Ovary (tissue), 7 donors: ENCODE measurements at regions not wholly inside any gene's neighbourhood (a gene's known extent, or its start where the extent isn't known, plus 50 kb on each side); places are given as distances from the start of the nearest gene placed in this dataset.

Experiments used
- DNase-seq, 5 donors: peaks; one replicate each; pipeline ENCODE4 v3.0.0-alpha.2; 2019 to 2020
- H3K27ac ChIP-seq, 2 donors: fragments of 200-600 bp; one replicate each; pipeline versions ENCODE4 v1.5.1 to v1.8.0; 2019 to 2022
- H3K27me3 ChIP-seq: fragments of 200-600 bp; one replicate; pipeline ENCODE4 v1.8.0; 2022
- H3K36me3 ChIP-seq: fragments of 200-600 bp; sonication (generic); one replicate; pipeline ENCODE4 v1.5.1; 2019
- H3K4me1 ChIP-seq: one replicate; pipeline ENCODE4 v1.8.1; 2013; ENCODE audit warnings: mild to moderate bottlenecking, moderate library complexity; ENCODE audit not compliant: insufficient read depth
- H3K4me3 ChIP-seq: fragments of 200-600 bp; sonication (generic); one replicate; pipeline ENCODE4 v1.5.1; 2017
- H3K9me3 ChIP-seq, 2 donors: fragments of 200-600 bp in 1 of 2; sonication (generic) in 1 of 2; one replicate each; pipeline versions ENCODE4 v1.5.1 to v1.8.1; 2013 to 2019; ENCODE audit warnings: mild to moderate bottlenecking in 1 of 2, moderate library complexity in 1 of 2
- CTCF ChIP-seq, 3 donors: fragments of 450-650 bp in 2 of 3; fragments of 200-600 bp in 1 of 3; IDR thresholded peaks; one replicate each; pipeline versions ENCODE4 v1.5.1 to v1.8.0; 2016 to 2022; ENCODE audit warnings: antibody characterized with exemption in 3 of 3, mild to moderate bottlenecking in 1 of 3
- EP300 ChIP-seq: sonication (generic); formaldehyde crosslinking; IDR thresholded peaks from one replicate; pipeline ENCODE4 v1.6.1; 2017; ENCODE audit warnings: antibody characterized with exemption
- POLR2A ChIP-seq: fragments of 450-650 bp; IDR thresholded peaks from one replicate; pipeline ENCODE4 v1.6.1; 2017; ENCODE audit warnings: antibody characterized with exemption, mild to moderate bottlenecking, moderate library complexity
- WGBS, 3 donors: extraction: QIAGEN DNeasy Blood & Tissue Kit in 1 of 3; methylation state at CpG; one replicate each; pipeline versions ENCODE4 v1.1.5 to v1.1.7; 2013 to 2017; 5-methylcytosine and 5-hydroxymethylcytosine counted together
- intact Hi-C, 4 donors: fragments of 100-400 bp; cut with DNase I; formaldehyde crosslinking; loops; one replicate each; pipeline versions ENCODE4 v1.11.0 to v1.15.1; 2022 to 2023
- donor health status: DM: no; HTN: no; CAD: no; lungs with moderate emphysema.
- donor health status: DM: no; HTN: no; CAD: no.
- donor health status: Bipolar disorder and iron deficiency.
- donor health status: DM: no; HTN: no; CAD: no.
- donor health status: DM: yes; HTN: yes; CAD: no.

GRCh38 chr6:97459986-97460385 is 177.0 kb upstream of the MMS22L start:
- intact Hi-C loops: no loop called here
- no peak overlapping the region for H3K27ac ChIP-seq
- no peaks in the 10 kb centered on the region for H3K27me3 ChIP-seq
- no peaks in the 10 kb centered on the region for H3K9me3 ChIP-seq
- 4 to 18% (median 10%) methylated on average over 1 of the region's 1 CpG for WGBS, 3 donors
- H3K36me3 ChIP-seq: no peaks in the 10 kb centered on the region
- H3K4me3 ChIP-seq: no peak overlapping the region
- TF ChIP-seq EP300 (no peak), POLR2A (no peak), CTCF (IDR thresholded peaks at IDR 0.05) (no peak)
- no peak for DNase-seq
- H3K4me1 ChIP-seq: no peaks in the 10 kb centered on the region

GRCh38 chr6:97460394-97461080 is 177.5 kb upstream of the MMS22L start:
- Histone ChIP-seq H3K27me3 (no peaks in the 10 kb centered on the region), H3K27ac (no peak overlapping the region), H3K36me3 (no peaks in the 10 kb centered on the region), H3K4me3 (no peak overlapping the region), H3K4me1 (no peaks in the 10 kb centered on the region), H3K9me3 (no peaks in the 10 kb centered on the region)
- TF ChIP-seq CTCF (IDR thresholded peaks at IDR 0.05) (no peak), POLR2A (no peak), EP300 (no peak)
- intact Hi-C loops: no loop called here
- WGBS, 3 donors: 57 to 71% (median 64%) methylated on average over 7 of the region's 7 CpGs
- no peak for DNase-seq

GRCh38 chr6:97461218-97461617 is 178.2 kb upstream of the MMS22L start:
- Histone ChIP-seq H3K4me1 (no peaks in the 10 kb centered on the region), H3K36me3 (no peaks in the 10 kb centered on the region), H3K4me3 (no peak overlapping the region), H3K27ac (no peak overlapping the region), H3K27me3 (no peaks in the 10 kb centered on the region), H3K9me3 (no peaks in the 10 kb centered on the region)
- no peak for DNase-seq
- 8 to 12% (median 10%) methylated on average over 3 of the region's 3 CpGs for WGBS, 3 donors
- intact Hi-C loops: no loop called here
- no peak for TF ChIP-seq EP300
- TF ChIP-seq CTCF (IDR thresholded peaks at IDR 0.05): no peak
- TF ChIP-seq POLR2A: no peak

- H3K27me3 ChIP-seq: no peaks in the 10 kb centered on the region
- no peak overlapping the region for H3K27ac ChIP-seq
- intact Hi-C loops: no loop called here
- no peak for TF ChIP-seq EP300
- TF ChIP-seq CTCF (IDR thresholded peaks at IDR 0.05): no peak
- TF ChIP-seq POLR2A: no peak
- no peaks in the 10 kb centered on the region for H3K4me1 ChIP-seq
- H3K4me3 ChIP-seq: no peak overlapping the region
- H3K36me3 ChIP-seq: no peaks in the 10 kb centered on the region
- no peak for DNase-seq
- H3K9me3 ChIP-seq: no peaks in the 10 kb centered on the region
- 9 to 33% (median 12%) methylated on average over 3 of the region's 3 CpGs for WGBS, 3 donors
Measured at GRCh38 chr6:97462031-97462430, 179.0 kb upstream of the MMS22L start.
